Calu3 (cell line): ENCODE measurements at regions not wholly inside any gene's neighbourhood (a gene's known extent, or its start where the extent isn't known, plus 50 kb on each side); places are given as distances from the start of the nearest gene placed in this dataset.

ENCODE experiments used
- BruUV-seq: library from RNA; stranded (reverse); fragments of 400-500 nt; replicated peaks from 2 replicates; lab custom pipeline; 2021; lab: Mats Ljungman, UMichigan
- CTCF ChIA-PET: fragments of 300-600 bp; sonication (Branson Sonifier 250); formaldehyde crosslinking; loops from one replicate; lab custom pipeline; 2022; ENCODE audit warnings: antibody characterized with exemption; lab: Charles Lee
- DNase-seq: peaks from one replicate; pipeline ENCODE4 v3.0.0; 2022
- H3K27ac Mint-ChIP-seq: one replicate; pipeline ENCODE4 v1.8.0; 2022; ENCODE audit warnings: mixed read lengths; ENCODE audit not compliant: unreplicated experiment
- H3K27me3 Mint-ChIP-seq: one replicate; pipeline ENCODE4 v1.8.0; 2022; ENCODE audit warnings: mixed read lengths; ENCODE audit not compliant: unreplicated experiment
- H3K36me3 Mint-ChIP-seq: one replicate; pipeline ENCODE4 v1.8.0; 2022; ENCODE audit warnings: mild to moderate bottlenecking, moderate library complexity, mixed read lengths; ENCODE audit not compliant: insufficient read depth, unreplicated experiment
- H3K4me1 Mint-ChIP-seq: one replicate; pipeline ENCODE4 v1.8.0; 2022; ENCODE audit warnings: mild to moderate bottlenecking, low read depth, mixed read lengths; ENCODE audit not compliant: unreplicated experiment
- H3K4me3 Mint-ChIP-seq: one replicate; pipeline ENCODE4 v1.8.0; 2022; ENCODE audit warnings: mild to moderate bottlenecking, low read depth, moderate library complexity, mixed read lengths; ENCODE audit not compliant: unreplicated experiment
- H3K9me3 Mint-ChIP-seq: one replicate; pipeline ENCODE4 v1.8.0; 2022; ENCODE audit warnings: low read depth, mixed read lengths; ENCODE audit not compliant: unreplicated experiment
- intact Hi-C: fragments of 100-400 bp; cut with micrococcal nuclease; formaldehyde crosslinking; loops from one replicate; pipeline ENCODE4 v1.10.0; 2022; ENCODE audit not compliant: unreplicated experiment
- TF ChIP-seq, protein P1 (sequence below): fragments of 200-600 bp; IDR thresholded peaks from one replicate; pipeline ENCODE4 v1.8.0; 2022; ENCODE audit warnings: antibody characterized with exemption; ENCODE audit not compliant: unreplicated experiment

DNA sequence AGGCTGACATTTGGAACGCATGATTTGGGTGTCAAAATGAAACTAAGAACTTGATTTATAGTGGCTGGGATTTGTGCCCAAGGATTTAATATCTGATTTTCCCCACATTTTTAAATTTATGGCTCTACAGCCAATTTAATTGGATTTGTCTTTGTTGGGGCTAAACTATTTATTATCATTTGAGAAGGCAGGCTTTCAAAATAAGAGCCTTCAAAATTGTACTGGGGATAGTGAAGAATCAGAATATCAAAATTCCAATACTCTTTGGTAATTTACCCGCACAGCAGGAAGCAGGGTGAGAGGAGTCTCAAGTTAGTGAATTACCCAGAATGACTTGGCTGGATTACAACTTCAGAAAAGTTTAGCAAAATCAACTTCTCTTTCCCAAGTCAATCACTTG lies 278.1 kb downstream of the LRATD1 start:
- H3K4me1 Mint-ChIP-seq = no peaks in the 10 kb centered on the region
- no peak for DNase-seq
- H3K9me3 Mint-ChIP-seq = peaks cover 5% of the 10 kb centered on the region
- H3K27me3 Mint-ChIP-seq = no peaks in the 10 kb centered on the region
- CTCF ChIA-PET = no interaction called here
- no peak overlapping the region for H3K27ac Mint-ChIP-seq
- no peak overlapping the region for H3K4me3 Mint-ChIP-seq
- BruUV-seq = no TSS peak
- TF ChIP-seq, protein P1, sequence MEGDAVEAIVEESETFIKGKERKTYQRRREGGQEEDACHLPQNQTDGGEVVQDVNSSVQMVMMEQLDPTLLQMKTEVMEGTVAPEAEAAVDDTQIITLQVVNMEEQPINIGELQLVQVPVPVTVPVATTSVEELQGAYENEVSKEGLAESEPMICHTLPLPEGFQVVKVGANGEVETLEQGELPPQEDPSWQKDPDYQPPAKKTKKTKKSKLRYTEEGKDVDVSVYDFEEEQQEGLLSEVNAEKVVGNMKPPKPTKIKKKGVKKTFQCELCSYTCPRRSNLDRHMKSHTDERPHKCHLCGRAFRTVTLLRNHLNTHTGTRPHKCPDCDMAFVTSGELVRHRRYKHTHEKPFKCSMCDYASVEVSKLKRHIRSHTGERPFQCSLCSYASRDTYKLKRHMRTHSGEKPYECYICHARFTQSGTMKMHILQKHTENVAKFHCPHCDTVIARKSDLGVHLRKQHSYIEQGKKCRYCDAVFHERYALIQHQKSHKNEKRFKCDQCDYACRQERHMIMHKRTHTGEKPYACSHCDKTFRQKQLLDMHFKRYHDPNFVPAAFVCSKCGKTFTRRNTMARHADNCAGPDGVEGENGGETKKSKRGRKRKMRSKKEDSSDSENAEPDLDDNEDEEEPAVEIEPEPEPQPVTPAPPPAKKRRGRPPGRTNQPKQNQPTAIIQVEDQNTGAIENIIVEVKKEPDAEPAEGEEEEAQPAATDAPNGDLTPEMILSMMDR = no peak
- no peaks in the 10 kb centered on the region for H3K36me3 Mint-ChIP-seq
- intact Hi-C loops = no loop called here

DNA sequence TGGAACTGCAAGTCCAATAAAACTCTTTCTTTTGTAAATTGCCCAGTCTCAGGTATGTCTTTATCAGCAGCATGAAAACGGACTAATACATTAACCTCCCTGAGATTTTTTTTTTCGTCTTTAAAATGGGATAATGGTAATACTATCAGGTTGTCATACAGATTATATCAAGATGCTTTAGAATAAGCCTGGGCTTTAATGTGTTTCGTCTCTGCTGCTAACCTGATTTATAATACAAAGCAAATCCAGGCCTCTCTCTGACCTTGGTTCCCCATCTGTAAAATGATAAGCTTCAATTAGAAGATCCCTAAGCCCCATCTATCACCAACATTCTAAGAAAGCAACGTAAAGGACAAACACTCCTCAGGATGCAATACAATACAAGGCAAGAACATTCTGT lies 283.5 kb downstream of the LRATD1 start:
- no peaks in the 10 kb centered on the region for H3K27me3 Mint-ChIP-seq
- CTCF ChIA-PET = no interaction called here
- TF ChIP-seq, protein P1 = no peak
- H3K4me1 Mint-ChIP-seq = no peaks in the 10 kb centered on the region
- DNase-seq = no peak
- no peak overlapping the region for H3K4me3 Mint-ChIP-seq
- H3K27ac Mint-ChIP-seq = no peak overlapping the region
- intact Hi-C loops = no loop called here
- no peaks in the 10 kb centered on the region for H3K36me3 Mint-ChIP-seq
- peaks cover 13% of the 10 kb centered on the region for H3K9me3 Mint-ChIP-seq
- no TSS peak for BruUV-seq

DNA sequence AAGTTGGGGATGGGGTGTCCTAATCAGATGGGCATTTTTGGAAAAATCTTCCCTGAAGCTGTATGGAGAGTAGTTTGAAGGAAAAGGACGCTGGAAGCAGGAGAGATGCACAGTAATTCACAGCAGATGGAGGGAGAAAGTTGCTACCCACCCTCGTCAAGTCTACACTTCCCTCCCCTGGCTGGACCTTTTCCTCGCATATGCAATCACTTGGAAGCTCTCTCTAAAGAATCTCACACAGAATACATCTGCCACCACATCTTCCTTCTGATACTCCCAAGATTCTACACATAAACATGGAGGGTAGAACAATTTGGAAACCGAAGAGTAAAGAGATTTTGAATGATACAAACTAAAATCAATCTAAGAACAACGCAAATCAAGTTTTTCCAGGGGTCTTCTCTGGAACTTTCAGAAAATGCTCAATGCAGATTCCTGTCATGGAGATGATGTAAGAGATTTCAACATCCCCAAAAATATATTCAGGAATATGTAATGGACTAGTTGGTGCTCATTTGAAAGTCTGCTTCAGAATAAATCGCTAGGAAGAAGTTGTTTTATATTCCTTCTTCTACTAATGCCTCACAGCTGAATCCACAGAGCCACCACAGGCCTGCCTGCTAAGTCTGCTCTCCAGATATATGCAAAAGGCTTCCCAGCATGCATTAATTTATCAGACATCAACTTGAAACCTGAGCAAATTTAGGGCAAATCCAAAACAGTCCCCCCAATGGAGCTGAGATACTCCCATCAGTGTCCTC lies 291.5 kb downstream of the LRATD1 start:
- CTCF ChIA-PET = interaction anchor here (0.5 to 1.3 kb wide), 2 partner anchors 27 to 1656 kb away, joined by 3 to 6 read pairs; no protein-coding TSS in a partner anchor
- no peak for DNase-seq
- intact Hi-C loops = no loop called here
- Mint-ChIP-seq H3K4me1 (no peaks in the 10 kb centered on the region), H3K27ac (no peak overlapping the region), H3K27me3 (no peaks in the 10 kb centered on the region), H3K9me3 (peaks cover 10% of the 10 kb centered on the region), H3K4me3 (no peak overlapping the region), H3K36me3 (no peaks in the 10 kb centered on the region)
- TF ChIP-seq, protein P1 = no peak
- no TSS peak for BruUV-seq

DNA sequence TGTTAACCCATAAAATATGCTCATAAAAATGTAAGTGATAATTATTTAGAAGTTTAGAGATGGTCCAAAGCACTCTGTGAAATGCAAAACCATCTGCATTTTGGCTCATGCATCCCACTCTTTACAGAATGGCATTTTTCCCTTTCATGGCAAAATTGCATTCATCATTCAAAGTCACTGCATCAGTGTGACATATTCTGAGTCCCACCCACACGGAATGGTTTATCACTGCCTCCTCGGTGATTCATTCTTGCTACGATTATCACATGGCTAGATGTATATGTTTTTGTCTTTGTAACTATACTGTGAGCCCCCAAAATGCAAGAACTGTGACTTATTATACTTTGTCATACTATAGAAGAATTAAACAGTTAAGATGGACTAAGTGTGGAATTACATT lies 293.0 kb downstream of the LRATD1 start:
- Mint-ChIP-seq H3K4me1 (no peaks in the 10 kb centered on the region), H3K27me3 (no peaks in the 10 kb centered on the region), H3K36me3 (no peaks in the 10 kb centered on the region), H3K27ac (no peak overlapping the region), H3K4me3 (no peak overlapping the region), H3K9me3 (peaks cover 14% of the 10 kb centered on the region)
- TF ChIP-seq, protein P1 = no peak
- no peak for DNase-seq
- intact Hi-C loops = no loop called here
- CTCF ChIA-PET = interaction anchor here (1.3 kb wide), 1 partner anchor 28 kb away, joined by 6 read pairs; no protein-coding TSS in a partner anchor
- no TSS peak for BruUV-seq
